Calu3 (cell line): ENCODE measurements at regions not wholly inside any gene's neighbourhood (a gene's known extent, or its start where the extent isn't known, plus 50 kb on each side); places are given as distances from the start of the nearest gene placed in this dataset.

Experiments used
- BruUV-seq: library from RNA; stranded (reverse); fragments of 400-500 nt; replicated peaks from 2 replicates; lab custom pipeline; 2021; lab: Mats Ljungman, UMichigan
- CTCF ChIA-PET: fragments of 300-600 bp; sonication (Branson Sonifier 250); formaldehyde crosslinking; loops from one replicate; lab custom pipeline; 2022; ENCODE audit warnings: antibody characterized with exemption; lab: Charles Lee
- DNase-seq: peaks from one replicate; pipeline ENCODE4 v3.0.0; 2022
- H3K27ac Mint-ChIP-seq: one replicate; pipeline ENCODE4 v1.8.0; 2022; ENCODE audit warnings: mixed read lengths; ENCODE audit not compliant: unreplicated experiment
- H3K27me3 Mint-ChIP-seq: one replicate; pipeline ENCODE4 v1.8.0; 2022; ENCODE audit warnings: mixed read lengths; ENCODE audit not compliant: unreplicated experiment
- H3K36me3 Mint-ChIP-seq: one replicate; pipeline ENCODE4 v1.8.0; 2022; ENCODE audit warnings: mild to moderate bottlenecking, moderate library complexity, mixed read lengths; ENCODE audit not compliant: insufficient read depth, unreplicated experiment
- H3K4me1 Mint-ChIP-seq: one replicate; pipeline ENCODE4 v1.8.0; 2022; ENCODE audit warnings: mild to moderate bottlenecking, low read depth, mixed read lengths; ENCODE audit not compliant: unreplicated experiment
- H3K4me3 Mint-ChIP-seq: one replicate; pipeline ENCODE4 v1.8.0; 2022; ENCODE audit warnings: mild to moderate bottlenecking, low read depth, moderate library complexity, mixed read lengths; ENCODE audit not compliant: unreplicated experiment
- H3K9me3 Mint-ChIP-seq: one replicate; pipeline ENCODE4 v1.8.0; 2022; ENCODE audit warnings: low read depth, mixed read lengths; ENCODE audit not compliant: unreplicated experiment
- CTCF ChIP-seq: fragments of 200-600 bp; IDR thresholded peaks from one replicate; pipeline ENCODE4 v1.8.0; 2022; ENCODE audit warnings: antibody characterized with exemption; ENCODE audit not compliant: unreplicated experiment
- intact Hi-C: fragments of 100-400 bp; cut with micrococcal nuclease; formaldehyde crosslinking; loops from one replicate; pipeline ENCODE4 v1.10.0; 2022; ENCODE audit not compliant: unreplicated experiment

GRCh38 chr1:106688446-106688845 is 368.0 kb upstream of the PRMT6 start:
- BruUV-seq = no TSS peak
- DNase-seq = no peak
- Mint-ChIP-seq H3K4me3 (no peak overlapping the region), H3K9me3 (peaks cover 8% of the 10 kb centered on the region), H3K4me1 (no peaks in the 10 kb centered on the region), H3K27ac (no peak overlapping the region), H3K36me3 (no peaks in the 10 kb centered on the region), H3K27me3 (no peaks in the 10 kb centered on the region)
- TF ChIP-seq CTCF = no peak
- CTCF ChIA-PET = no interaction called here
- intact Hi-C loops = no loop called here

GRCh38 chr1:106698660-106699059 is 357.8 kb upstream of the PRMT6 start:
- no peak for DNase-seq
- no TSS peak for BruUV-seq
- CTCF ChIA-PET = no interaction called here
- Mint-ChIP-seq H3K4me3 (no peak overlapping the region), H3K9me3 (peaks cover 6% of the 10 kb centered on the region), H3K27me3 (no peaks in the 10 kb centered on the region), H3K36me3 (no peaks in the 10 kb centered on the region), H3K4me1 (no peaks in the 10 kb centered on the region), H3K27ac (no peak overlapping the region)
- intact Hi-C loops = no loop called here
- TF ChIP-seq CTCF = no peak

GRCh38 chr1:106699433-106699832 is 357.0 kb upstream of the PRMT6 start:
- BruUV-seq = no TSS peak
- Mint-ChIP-seq H3K4me1 (no peaks in the 10 kb centered on the region), H3K4me3 (no peak overlapping the region), H3K27ac (no peak overlapping the region), H3K36me3 (no peaks in the 10 kb centered on the region), H3K9me3 (peaks cover 6% of the 10 kb centered on the region), H3K27me3 (no peaks in the 10 kb centered on the region)
- intact Hi-C loops = no loop called here
- TF ChIP-seq CTCF = no peak
- DNase-seq = no peak
- CTCF ChIA-PET = no interaction called here

GRCh38 chr1:106700211-106700610 is 356.3 kb upstream of the PRMT6 start:
- no peak overlapping the region for H3K27ac Mint-ChIP-seq
- intact Hi-C loops = no loop called here
- H3K27me3 Mint-ChIP-seq = no peaks in the 10 kb centered on the region
- peaks cover 9% of the 10 kb centered on the region for H3K9me3 Mint-ChIP-seq
- TF ChIP-seq CTCF = no peak
- no peaks in the 10 kb centered on the region for H3K4me1 Mint-ChIP-seq
- BruUV-seq = no TSS peak
- no peaks in the 10 kb centered on the region for H3K36me3 Mint-ChIP-seq
- H3K4me3 Mint-ChIP-seq = no peak overlapping the region
- CTCF ChIA-PET = no interaction called here
- no peak for DNase-seq
